ENCODE measurements at regions not wholly inside any gene's neighbourhood (a gene's known extent, or its start where the extent isn't known, plus 50 kb on each side); places are given as distances from the start of the nearest gene placed in this dataset.

- no peak overlapping the region for H3K4me2 ChIP-seq
- H3K4me1 ChIP-seq = peaks cover 8% of the 10 kb centered on the region
- ChIA-PET CTCF (no interaction called here), POLR2A (no interaction called here)
- H3K4me3 ChIP-seq = no peak overlapping the region
- ATAC-seq = no peak
- no peak for TF ChIP-seq HES2 (IDR thresholded peaks at IDR 0.05)
- no peak for TF ChIP-seq ZNF302 (CRISPR knock-in tag; IDR thresholded peaks at IDR 0.05)
- no peak overlapping the region for H3K27ac ChIP-seq
- DNase-seq (ENCODE audit: low read depth in 1 of 2, low spot score in 1 of 2) = no peak
- no peaks in the 10 kb centered on the region for H3K9me3 ChIP-seq
- FAIRE-seq = no peak
- WGBS (ENCODE audit: missing lambda C conversion rate) = 90% methylated on average over 3 of the region's 3 CpGs
Measured at GRCh38 chr6:16817594-16817993, 56.3 kb upstream of the ATXN1 start.

- H3K4me1 ChIP-seq = peaks cover 8% of the 10 kb centered on the region
- no peak for FAIRE-seq
- no peak for DNase-seq (ENCODE audit: low read depth in 1 of 2, low spot score in 1 of 2)
- H3K4me3 ChIP-seq = no peak overlapping the region
- H3K4me2 ChIP-seq = no peak overlapping the region
- no peak for ATAC-seq
- ChIA-PET CTCF (interaction anchor here (1.6 kb wide), 1 partner anchor 46 kb away, joined by 4 read pairs; no protein-coding TSS in a partner anchor), POLR2A (no interaction called here)
- no peak for TF ChIP-seq MYC (IDR thresholded peaks at IDR 0.05; ENCODE audit: borderline replicate concordance, low read length)
- no peak for TF ChIP-seq HMGXB4 (CRISPR knock-in tag; IDR thresholded peaks at IDR 0.05; ENCODE audit: borderline replicate concordance)
- TF ChIP-seq PBX3 (IDR thresholded peaks at IDR 0.05) = no peak
- TF ChIP-seq ELK1 (IDR thresholded peaks at IDR 0.05; ENCODE audit: low read depth, low read length) = no peak
- TF ChIP-seq ATOH8 (CRISPR knock-in tag; IDR thresholded peaks at IDR 0.05; ENCODE audit: low read depth) = no peak
- H3K9me3 ChIP-seq = 0 out of 3 replicates have a peak, but pooled peaks cover 2% of the 10 kb centered on the region
- no peak overlapping the region for H3K27ac ChIP-seq
- 62% methylated on average over 3 of the region's 3 CpGs for WGBS (ENCODE audit: missing lambda C conversion rate)
Measured at GRCh38 chr6:16816891-16817290, 55.6 kb upstream of the ATXN1 start.

- no peak overlapping the region for H3K4me2 ChIP-seq
- H3K27ac ChIP-seq = no peak overlapping the region
- POLR2A ChIA-PET = no interaction called here
- 0 out of 3 replicates have a peak, but pooled peaks cover 5% of the 10 kb centered on the region for H3K9me3 ChIP-seq
- no peak for DNase-seq (ENCODE audit: low read depth in 1 of 2, low spot score in 1 of 2)
- FAIRE-seq = no peak
- 41% methylated on average over 2 of the region's 2 CpGs for WGBS (ENCODE audit: missing lambda C conversion rate)
- CTCF ChIA-PET = no interaction called here
- no peak for TF ChIP-seq NPAS2 (CRISPR knock-in tag; IDR thresholded peaks at IDR 0.05; ENCODE audit: borderline replicate concordance)
- TF ChIP-seq MAX (IDR thresholded peaks at IDR 0.05) = no peak
- no peak for TF ChIP-seq CHD2 (IDR thresholded peaks at IDR 0.05; ENCODE audit: low read length, partially characterized antibody)
- no peak for TF ChIP-seq CBX2 (IDR thresholded peaks at IDR 0.05; ENCODE audit: borderline replicate concordance, low read depth)
- no peak for TF ChIP-seq HMGXB4 (CRISPR knock-in tag; IDR thresholded peaks at IDR 0.05; ENCODE audit: borderline replicate concordance)
- TF ChIP-seq FOSL2 (IDR thresholded peaks at IDR 0.05) = no peak
- no peak for TF ChIP-seq FOSL2 (CRISPR knock-in tag; IDR thresholded peaks at IDR 0.05)
- no peak for TF ChIP-seq E2F6 (IDR thresholded peaks at IDR 0.05; ENCODE audit: borderline replicate concordance, low read depth)
- no peak overlapping the region for H3K4me3 ChIP-seq
- ATAC-seq = no peak
- no peaks in the 10 kb centered on the region for H3K4me1 ChIP-seq
Measured at GRCh38 chr6:16812993-16813392, 51.7 kb upstream of the ATXN1 start.
